ENCODE measurements at regions not wholly inside any gene's neighbourhood (a gene's known extent, or its start where the extent isn't known, plus 50 kb on each side); places are given as distances from the start of the nearest gene placed in this dataset.

GRCh38 chr9:90107726-90108655 lies 503.2 kb downstream of the GADD45G start:
- SMC1A ChIA-PET (ENCODE audit: uncharacterized antibody, unreplicated experiment): interaction anchor here (0.8 kb wide), 1 partner anchor 505 kb away, joined by 3 read pairs; no protein-coding TSS in a partner anchor
- no TSS peak for BruUV-seq (replicated peaks)
- RAD21 ChIA-PET (ENCODE audit: unreplicated experiment): interaction anchor here (1.2 to 1.7 kb wide), 2 partner anchors 507 to 510 kb away, joined by 4 read pairs; no protein-coding TSS in a partner anchor
- no peaks in the 10 kb centered on the region for H3K4me1 ChIP-seq (ENCODE audit: control insufficient read depth, insufficient read depth, low read length)
- in situ Hi-C loops (cut with MboI) (no loop called here), intact Hi-C loops (cut with micrococcal nuclease; ENCODE audit: unreplicated experiment) (no loop called here)
- TF ChIP-seq IKZF2 (IDR thresholded peaks at IDR 0.05) (no peak), RB1 (IDR thresholded peaks at IDR 0.05; ENCODE audit: borderline replicate concordance) (no peak)
- H3K4me3 ChIP-seq: no peak overlapping the region
- POLR2A ChIA-PET: no interaction called here
- no peaks in the 10 kb centered on the region for H4K20me1 ChIP-seq (ENCODE audit: control insufficient read depth, insufficient read depth)
- no peaks in the 10 kb centered on the region; a peak in 2 of 4 replicates for H3K27me3 ChIP-seq (replicated peaks in 1 of 2; ENCODE audit: control insufficient read depth in 2 of 2, insufficient read depth in 2 of 2, low read length in 1 of 2)
- DNase-seq (ENCODE audit: low read depth, low spot score) (no peak), ATAC-seq (no peak), FAIRE-seq (no peak)
- no peaks in the 10 kb centered on the region for H3K79me2 ChIP-seq (ENCODE audit: control insufficient read depth, insufficient read depth, low read length)
- H3K36me3 ChIP-seq (ENCODE audit: control insufficient read depth in 2 of 2, insufficient read depth in 2 of 2, low read length in 1 of 2): no peaks in the 10 kb centered on the region
- H2AFZ ChIP-seq (ENCODE audit: control insufficient read depth, low read depth, low read length): no peak overlapping the region
- H3K4me2 ChIP-seq (ENCODE audit: control insufficient read depth, insufficient read depth): no peak overlapping the region
- CTCF ChIA-PET: interaction anchor here (0.7 to 3.6 kb wide), 3 partner anchors 14 to 510 kb away, joined by 3 to 21 read pairs (median 3); no protein-coding TSS in a partner anchor
- H3K27ac ChIP-seq (ENCODE audit: control insufficient read depth, insufficient read depth): no peak overlapping the region
- H3K9me3 ChIP-seq (replicated peaks; ENCODE audit: control insufficient read depth, insufficient read depth, low read length): no peaks in the 10 kb centered on the region
- H3K9ac ChIP-seq (ENCODE audit: control insufficient read depth, insufficient read depth, low read length): no peak overlapping the region
- WGBS (ENCODE audit: insufficient coverage, insufficient replicate concordance, low lambda C conversion rate, missing lambda C conversion rate): 5% methylated on average over 7 of the region's 7 CpGs

DNA sequence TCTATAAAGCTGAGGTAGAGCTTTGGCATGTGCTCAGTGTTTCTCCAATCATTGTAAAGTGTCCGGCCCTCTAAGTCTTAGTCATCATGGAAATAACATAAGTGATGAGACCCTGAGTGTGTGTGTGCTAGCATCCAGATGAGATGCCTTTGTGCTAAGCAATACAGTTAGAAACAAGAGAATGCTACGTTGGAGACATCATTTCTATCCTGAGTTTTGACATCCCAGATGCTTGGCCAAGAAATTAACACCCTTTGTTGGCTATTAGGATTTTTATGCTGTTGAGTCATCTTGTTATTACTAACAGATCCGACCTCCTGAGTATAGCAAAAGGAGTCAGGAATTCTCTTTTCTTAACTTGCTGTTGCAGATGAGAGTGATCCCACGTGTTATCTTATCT lies 508.0 kb downstream of the GADD45G start:
- Histone ChIP-seq H3K27me3 (replicated peaks in 1 of 2; ENCODE audit: control insufficient read depth in 2 of 2, insufficient read depth in 2 of 2, low read length in 1 of 2) (peaks cover 0 to 5% of the 10 kb centered on the region in 2 experiments; a peak in 2 of 4 replicates), H3K4me2 (ENCODE audit: control insufficient read depth, insufficient read depth) (no peak overlapping the region), H4K20me1 (ENCODE audit: control insufficient read depth, insufficient read depth) (no peaks in the 10 kb centered on the region), H3K27ac (ENCODE audit: control insufficient read depth, insufficient read depth) (no peak overlapping the region), H2AFZ (ENCODE audit: control insufficient read depth, low read depth, low read length) (no peak overlapping the region), H3K4me3 (no peak overlapping the region), H3K79me2 (ENCODE audit: control insufficient read depth, insufficient read depth, low read length) (no peaks in the 10 kb centered on the region), H3K9me3 (replicated peaks; ENCODE audit: control insufficient read depth, insufficient read depth, low read length) (no peaks in the 10 kb centered on the region), H3K36me3 (ENCODE audit: control insufficient read depth in 2 of 2, insufficient read depth in 2 of 2, low read length in 1 of 2) (no peaks in the 10 kb centered on the region), H3K4me1 (ENCODE audit: control insufficient read depth, insufficient read depth, low read length) (no peaks in the 10 kb centered on the region), H3K9ac (ENCODE audit: control insufficient read depth, insufficient read depth, low read length) (no peak overlapping the region)
- CTCF ChIA-PET: interaction anchor here (1.2 to 1.9 kb wide), 3 partner anchors 11 to 515 kb away, joined by 3 to 7 read pairs (median 4); no protein-coding TSS in a partner anchor
- ATAC-seq (no peak), DNase-seq (ENCODE audit: low read depth, low spot score) (no peak), FAIRE-seq (no peak)
- no TSS peak for BruUV-seq (replicated peaks)
- WGBS (ENCODE audit: insufficient coverage, insufficient replicate concordance, low lambda C conversion rate, missing lambda C conversion rate): 3% methylated on average over 4 of the region's 4 CpGs
- SMC1A ChIA-PET (ENCODE audit: uncharacterized antibody, unreplicated experiment): no interaction called here
- RAD21 ChIA-PET (ENCODE audit: unreplicated experiment): interaction anchor here (1.9 kb wide), 1 partner anchor 510 kb away, joined by 6 read pairs; no protein-coding TSS in a partner anchor
- POLR2A ChIA-PET: no interaction called here
- TF ChIP-seq PAX8 (IDR thresholded peaks at IDR 0.05) (no peak), ZNF384 (IDR thresholded peaks at IDR 0.05; ENCODE audit: borderline replicate concordance, low read depth, low read length) (no peak), POLR2AphosphoS5 (IDR thresholded peaks at IDR 0.05; ENCODE audit: low read length) (no peak), ASH2L (IDR thresholded peaks at IDR 0.05; ENCODE audit: borderline replicate concordance, low read depth) (no peak), POLR2A (IDR thresholded peaks at IDR 0.05; ENCODE audit: low read depth, low read length) (no peak), EGR1 (IDR thresholded peaks at IDR 0.05; ENCODE audit: borderline replicate concordance in 1 of 2, low read depth in 2 of 2, low read length in 2 of 2) (no peak), SPI1 (IDR thresholded peaks at IDR 0.05; ENCODE audit: borderline replicate concordance, insufficient read depth, low read depth, low read length) (no peak), TARDBP (IDR thresholded peaks at IDR 0.05; ENCODE audit: borderline replicate concordance) (no peak)
- TF ChIP-seq, protein P1, sequence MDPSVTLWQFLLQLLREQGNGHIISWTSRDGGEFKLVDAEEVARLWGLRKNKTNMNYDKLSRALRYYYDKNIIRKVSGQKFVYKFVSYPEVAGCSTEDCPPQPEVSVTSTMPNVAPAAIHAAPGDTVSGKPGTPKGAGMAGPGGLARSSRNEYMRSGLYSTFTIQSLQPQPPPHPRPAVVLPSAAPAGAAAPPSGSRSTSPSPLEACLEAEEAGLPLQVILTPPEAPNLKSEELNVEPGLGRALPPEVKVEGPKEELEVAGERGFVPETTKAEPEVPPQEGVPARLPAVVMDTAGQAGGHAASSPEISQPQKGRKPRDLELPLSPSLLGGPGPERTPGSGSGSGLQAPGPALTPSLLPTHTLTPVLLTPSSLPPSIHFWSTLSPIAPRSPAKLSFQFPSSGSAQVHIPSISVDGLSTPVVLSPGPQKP (IDR thresholded peaks at IDR 0.05; ENCODE audit: low read depth, low read length): no peak
- in situ Hi-C loops (cut with MboI) (no loop called here), intact Hi-C loops (cut with micrococcal nuclease; ENCODE audit: unreplicated experiment) (no loop called here)
